Heart left ventricle (tissue), 13 donors: ENCODE measurements at regions not wholly inside any gene's neighbourhood (a gene's known extent, or its start where the extent isn't known, plus 50 kb on each side); places are given as distances from the start of the nearest gene placed in this dataset.

ENCODE experiments used
- POLR2A ChIP-seq, 2 donors: fragments of 450-650 bp; IDR thresholded peaks; one replicate each; pipeline ENCODE4 v1.6.1; 2017; ENCODE audit warnings: antibody characterized with exemption in 2 of 2, mild to moderate bottlenecking in 2 of 2, moderate library complexity in 2 of 2
- TF ChIP-seq, protein P1 (sequence below), 12 donors: fragments of 200-600 bp; sonication (generic) in 4 of 12; IDR thresholded peaks; one replicate each; pipeline versions ENCODE4 v1.5.0 to v1.8.0; 2018 to 2022; ENCODE audit warnings: antibody characterized with exemption in 12 of 12, mild to moderate bottlenecking in 5 of 12
- donor health status: ischemic (EF 13 %, LVEDD 7.1; RV severe dilation, severe dysfunction).
- donor health status: DM: no; HTN: yes; CAD: no.
- donor health status: DM: no; HTN: no; CAD: no.
- donor health status: ischemic (EF 25% LVEDD 6.9; RV normal size, moderate dysfunction).
- donor health status: ischemic (EF 25% LVEDD 5.7; RV mildly dilated, moderate dysfunction).
- donor health status: ischemic (EF 35%, LVEDD 5.7; RV mildly dilated, moderate dysfunction).
- donor health status: nonischemic (EF 11% LVEDD 7.7; RV severe dilation, severe dysfunction).
- donor health status: DM: yes; HTN: yes; CAD: no.
- donor health status: PGD.
- donor health status: ischemic (EF 29% LVEDD 5.4; RV normal size, mild dysfunction).
- donor health status: nonischemic (EF 23%, LVEDD 6.1; RV moderate dilation, normal function).

GRCh38 chr9:124118894-124119293 lies 107.3 kb downstream of the LHX2 start:
- TF ChIP-seq, protein P1, sequence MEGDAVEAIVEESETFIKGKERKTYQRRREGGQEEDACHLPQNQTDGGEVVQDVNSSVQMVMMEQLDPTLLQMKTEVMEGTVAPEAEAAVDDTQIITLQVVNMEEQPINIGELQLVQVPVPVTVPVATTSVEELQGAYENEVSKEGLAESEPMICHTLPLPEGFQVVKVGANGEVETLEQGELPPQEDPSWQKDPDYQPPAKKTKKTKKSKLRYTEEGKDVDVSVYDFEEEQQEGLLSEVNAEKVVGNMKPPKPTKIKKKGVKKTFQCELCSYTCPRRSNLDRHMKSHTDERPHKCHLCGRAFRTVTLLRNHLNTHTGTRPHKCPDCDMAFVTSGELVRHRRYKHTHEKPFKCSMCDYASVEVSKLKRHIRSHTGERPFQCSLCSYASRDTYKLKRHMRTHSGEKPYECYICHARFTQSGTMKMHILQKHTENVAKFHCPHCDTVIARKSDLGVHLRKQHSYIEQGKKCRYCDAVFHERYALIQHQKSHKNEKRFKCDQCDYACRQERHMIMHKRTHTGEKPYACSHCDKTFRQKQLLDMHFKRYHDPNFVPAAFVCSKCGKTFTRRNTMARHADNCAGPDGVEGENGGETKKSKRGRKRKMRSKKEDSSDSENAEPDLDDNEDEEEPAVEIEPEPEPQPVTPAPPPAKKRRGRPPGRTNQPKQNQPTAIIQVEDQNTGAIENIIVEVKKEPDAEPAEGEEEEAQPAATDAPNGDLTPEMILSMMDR (IDR thresholded peaks at IDR 0.05) = no peak
- no peak for TF ChIP-seq POLR2A (IDR thresholded peaks at IDR 0.05)
